Testis (tissue), 2 donors: ENCODE measurements at regions not wholly inside any gene's neighbourhood (a gene's known extent, or its start where the extent isn't known, plus 50 kb on each side); places are given as distances from the start of the nearest gene placed in this dataset.
A peak's percentile ranks its signal among the peaks of the same experiment; 100 is the strongest.

Experiments used
- DNase-seq: peaks from one replicate; pipeline ENCODE4 v3.0.0-alpha.2; 2019
- H3K27ac ChIP-seq, 2 donors: fragments of 200-600 bp; sonication (generic); one replicate each; pipeline ENCODE4 v1.5.1; 2019
- H3K27me3 ChIP-seq: fragments of 200-600 bp; sonication (generic); one replicate; pipeline ENCODE4 v1.5.1; 2019
- H3K36me3 ChIP-seq: fragments of 200-600 bp; sonication (generic); one replicate; pipeline ENCODE4 v1.5.1; 2017; ENCODE audit warnings: low read depth; ENCODE audit errors: missing control alignments
- H3K4me1 ChIP-seq: fragments of 200-600 bp; sonication (generic); one replicate; pipeline ENCODE4 v1.5.1; 2019
- H3K4me3 ChIP-seq, 2 donors: fragments of 200-600 bp; sonication (generic); one replicate each; pipeline ENCODE4 v1.5.1; 2017 to 2019
- H3K9me3 ChIP-seq: fragments of 200-600 bp; sonication (generic); one replicate; pipeline ENCODE4 v1.5.1; 2017
- POLR2A ChIP-seq: fragments of 450-650 bp; IDR thresholded peaks from one replicate; pipeline ENCODE4 v1.6.1; 2017; ENCODE audit warnings: antibody characterized with exemption, mild to moderate bottlenecking, moderate library complexity
- WGBS, 2 donors: methylation state at CpG; one replicate each; pipeline ENCODE4 v1.1.5; 2018; 5-methylcytosine and 5-hydroxymethylcytosine counted together
- intact Hi-C: fragments of 100-400 bp; cut with DNase I; formaldehyde crosslinking; loops from one replicate; pipeline ENCODE4 v1.15.1; 2023; ENCODE audit warnings: low total_unique reads
- TF ChIP-seq, protein P1 (sequence below), 3 experiments: fragments of 450-650 bp in 2 of 3; fragments of 200-600 bp in 1 of 3; sonication (generic) in 1 of 3; IDR thresholded peaks; one replicate each; pipeline ENCODE4 v1.5.1; 2016 to 2019; ENCODE audit warnings: antibody characterized with exemption in 3 of 3, mild to moderate bottlenecking in 2 of 3, moderate library complexity in 1 of 3

DNA sequence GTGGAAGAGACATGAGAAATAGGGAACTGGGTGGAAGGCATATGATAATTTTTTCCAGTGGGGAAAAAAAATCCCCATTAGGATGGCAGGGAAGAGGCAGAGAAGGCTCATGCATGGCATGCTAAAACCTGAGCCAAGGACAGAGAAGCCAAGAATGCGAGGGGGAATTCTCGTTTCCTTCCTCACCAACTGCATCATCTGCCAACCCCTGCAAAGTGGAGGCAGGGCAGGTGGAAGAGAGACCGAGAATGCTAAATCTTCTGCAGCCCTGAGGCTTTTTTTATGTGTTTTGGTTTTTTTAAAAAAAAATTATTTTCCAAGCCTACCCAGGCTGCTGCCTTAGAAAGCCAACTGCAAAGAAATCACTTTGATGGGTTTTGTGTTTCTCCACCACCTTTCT lies 54.3 kb upstream of the CCDC174 start:
- intact Hi-C loops = no loop called here
- TF ChIP-seq POLR2A = no peak
- TF ChIP-seq, protein P1, sequence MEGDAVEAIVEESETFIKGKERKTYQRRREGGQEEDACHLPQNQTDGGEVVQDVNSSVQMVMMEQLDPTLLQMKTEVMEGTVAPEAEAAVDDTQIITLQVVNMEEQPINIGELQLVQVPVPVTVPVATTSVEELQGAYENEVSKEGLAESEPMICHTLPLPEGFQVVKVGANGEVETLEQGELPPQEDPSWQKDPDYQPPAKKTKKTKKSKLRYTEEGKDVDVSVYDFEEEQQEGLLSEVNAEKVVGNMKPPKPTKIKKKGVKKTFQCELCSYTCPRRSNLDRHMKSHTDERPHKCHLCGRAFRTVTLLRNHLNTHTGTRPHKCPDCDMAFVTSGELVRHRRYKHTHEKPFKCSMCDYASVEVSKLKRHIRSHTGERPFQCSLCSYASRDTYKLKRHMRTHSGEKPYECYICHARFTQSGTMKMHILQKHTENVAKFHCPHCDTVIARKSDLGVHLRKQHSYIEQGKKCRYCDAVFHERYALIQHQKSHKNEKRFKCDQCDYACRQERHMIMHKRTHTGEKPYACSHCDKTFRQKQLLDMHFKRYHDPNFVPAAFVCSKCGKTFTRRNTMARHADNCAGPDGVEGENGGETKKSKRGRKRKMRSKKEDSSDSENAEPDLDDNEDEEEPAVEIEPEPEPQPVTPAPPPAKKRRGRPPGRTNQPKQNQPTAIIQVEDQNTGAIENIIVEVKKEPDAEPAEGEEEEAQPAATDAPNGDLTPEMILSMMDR (IDR thresholded peaks at IDR 0.05) = no peak
- no peak overlapping the region for H3K4me3 ChIP-seq
- no peak for DNase-seq
- no peaks in the 10 kb centered on the region for H3K27me3 ChIP-seq
- 74 to 85% methylated on average over 3 of the region's 3 CpGs for WGBS, 2 donors
- no peaks in the 10 kb centered on the region for H3K9me3 ChIP-seq
- no peak overlapping the region for H3K27ac ChIP-seq
- H3K4me1 ChIP-seq = no peaks in the 10 kb centered on the region
- no peaks in the 10 kb centered on the region for H3K36me3 ChIP-seq

DNA sequence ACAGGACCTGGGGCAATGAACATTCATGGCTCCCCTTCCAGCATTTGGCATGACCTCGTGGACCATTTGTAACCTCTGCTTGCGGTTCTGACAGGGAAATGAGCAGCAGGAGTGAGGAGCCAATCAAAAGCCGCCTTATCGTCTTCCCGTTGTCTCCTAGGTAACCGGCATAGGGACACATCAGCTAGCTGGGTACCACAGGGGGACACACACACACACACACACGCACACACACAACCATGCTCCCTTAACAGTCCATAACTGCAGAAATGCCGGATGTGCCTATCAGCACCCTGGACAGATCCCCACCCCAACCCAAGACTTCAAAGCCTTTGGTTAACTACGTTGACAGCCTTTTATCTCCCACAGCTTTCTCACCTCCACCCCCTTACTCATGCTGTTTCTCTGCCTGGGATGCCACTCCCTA lies 53.4 kb upstream of the CCDC174 start:
- no peak overlapping the region for H3K27ac ChIP-seq
- TF ChIP-seq, protein P1 (IDR thresholded peaks at IDR 0.05) = no peak
- TF ChIP-seq POLR2A = no peak
- DNase-seq = peak; percentile 26
- H3K4me3 ChIP-seq = no peak overlapping the region
- no peaks in the 10 kb centered on the region for H3K9me3 ChIP-seq
- 18 to 25% methylated on average over 9 of the region's 9 CpGs for WGBS, 2 donors
- H3K36me3 ChIP-seq = no peaks in the 10 kb centered on the region
- no peaks in the 10 kb centered on the region for H3K27me3 ChIP-seq
- no peaks in the 10 kb centered on the region for H3K4me1 ChIP-seq
- intact Hi-C loops = no loop called here

DNA sequence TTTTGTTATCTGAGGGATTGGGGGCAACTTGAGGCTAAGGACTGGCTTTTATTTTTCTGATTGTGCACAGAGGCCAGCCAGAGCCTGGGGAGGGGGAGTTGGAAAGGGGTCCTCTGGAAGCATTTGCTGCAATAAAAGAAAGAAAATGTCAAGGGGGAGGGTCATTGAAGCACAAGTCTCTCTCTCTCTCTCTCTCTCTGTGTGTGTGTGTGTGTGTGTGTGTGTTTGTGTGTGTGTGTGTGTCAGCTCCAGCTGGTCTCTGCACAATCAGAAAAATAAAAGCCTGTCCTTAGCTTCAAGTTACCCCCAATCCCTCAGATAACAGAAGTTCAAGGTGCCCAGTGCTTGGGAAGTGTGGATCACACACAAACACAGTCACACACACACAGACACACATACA lies 52.1 kb upstream of the CCDC174 start:
- no peak overlapping the region for H3K4me3 ChIP-seq
- H3K36me3 ChIP-seq = no peaks in the 10 kb centered on the region
- intact Hi-C loops = no loop called here
- H3K27ac ChIP-seq = no peak overlapping the region
- DNase-seq = no peak
- H3K4me1 ChIP-seq = no peaks in the 10 kb centered on the region
- no peaks in the 10 kb centered on the region for H3K9me3 ChIP-seq
- TF ChIP-seq, protein P1 (IDR thresholded peaks at IDR 0.05) = no peak
- TF ChIP-seq POLR2A = no peak
- no peaks in the 10 kb centered on the region for H3K27me3 ChIP-seq

DNA sequence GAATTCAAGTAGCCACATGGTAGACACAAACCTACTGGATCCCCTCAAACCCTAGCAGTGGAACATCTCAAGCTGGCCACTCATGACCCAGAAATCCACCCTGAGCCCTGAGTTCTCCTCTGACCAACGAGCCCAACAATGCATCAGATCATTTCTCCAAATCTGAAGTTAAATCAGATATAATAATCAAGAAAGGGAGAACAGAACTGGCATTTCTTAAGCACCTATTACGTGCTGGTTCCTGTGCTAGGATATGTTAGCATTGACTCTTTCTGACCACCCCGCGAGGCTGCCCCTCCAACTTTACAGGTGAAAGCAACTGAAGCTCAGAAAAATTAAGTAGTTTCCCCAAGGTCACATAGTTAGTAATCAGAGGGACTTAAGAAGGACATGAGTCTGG lies 51.5 kb upstream of the CCDC174 start:
- no peaks in the 10 kb centered on the region for H3K27me3 ChIP-seq
- intact Hi-C loops = no loop called here
- TF ChIP-seq, protein P1 (IDR thresholded peaks at IDR 0.05) = no peak
- no peak for TF ChIP-seq POLR2A
- H3K9me3 ChIP-seq = no peaks in the 10 kb centered on the region
- no peak for DNase-seq
- H3K36me3 ChIP-seq = no peaks in the 10 kb centered on the region
- no peak overlapping the region for H3K27ac ChIP-seq
- 66 to 70% methylated on average over 4 of the region's 4 CpGs for WGBS, 2 donors
- H3K4me3 ChIP-seq = no peak overlapping the region
- H3K4me1 ChIP-seq = no peaks in the 10 kb centered on the region

DNA sequence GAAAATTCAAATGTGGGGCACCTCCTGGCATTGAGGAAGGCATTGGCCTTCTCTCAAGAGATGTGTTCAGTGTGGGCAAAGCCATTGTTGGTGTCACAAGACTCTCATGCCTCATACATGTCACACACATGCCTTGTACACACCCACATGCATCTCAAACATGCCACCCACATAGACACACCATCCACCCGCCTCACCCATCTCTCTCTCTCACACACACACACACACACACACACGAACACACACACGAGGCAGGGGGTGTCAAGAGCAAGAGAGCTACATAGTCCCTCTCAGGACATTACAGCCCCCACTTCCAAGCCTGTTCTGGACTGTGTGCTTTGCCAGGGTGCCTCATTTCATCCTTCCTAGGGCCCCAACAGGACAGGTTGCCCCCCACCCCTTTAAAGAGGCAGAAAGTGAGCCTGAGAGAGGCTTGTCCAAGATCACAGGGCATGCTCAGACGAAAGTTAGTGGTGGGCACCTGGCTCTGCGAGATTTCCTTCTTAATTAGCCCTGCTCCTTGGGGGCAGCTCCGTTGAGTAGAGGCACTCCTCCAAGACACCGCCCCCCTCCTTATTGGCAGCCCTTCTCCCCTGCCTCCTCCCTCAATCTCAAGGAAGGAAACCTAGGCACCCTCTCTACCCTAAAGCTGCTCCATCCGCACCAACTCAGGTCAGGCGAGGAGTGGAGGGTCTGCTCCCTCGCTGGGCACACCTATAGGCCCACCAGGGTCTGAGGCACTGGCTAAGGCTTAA lies 50.5 kb upstream of the CCDC174 start:
- H3K27me3 ChIP-seq = no peaks in the 10 kb centered on the region
- no peak overlapping the region for H3K4me3 ChIP-seq
- no peaks in the 10 kb centered on the region for H3K9me3 ChIP-seq
- no peak overlapping the region for H3K27ac ChIP-seq
- no peaks in the 10 kb centered on the region for H3K4me1 ChIP-seq
- no peak for DNase-seq
- no peaks in the 10 kb centered on the region for H3K36me3 ChIP-seq
- intact Hi-C loops = no loop called here
- TF ChIP-seq POLR2A = no peak
- TF ChIP-seq, protein P1 (IDR thresholded peaks at IDR 0.05) = no peak
- 58 to 70% methylated on average over 7 to 10 of the region's 10 CpGs for WGBS, 2 donors
